ENCODE measurements at regions not wholly inside any gene's neighbourhood (a gene's known extent, or its start where the extent isn't known, plus 50 kb on each side); places are given as distances from the start of the nearest gene placed in this dataset.
"Not testable (repeated sequence)": the region's sequence is repeated elsewhere in the genome, so short reads cannot be mapped to it uniquely, and the experiment has no call there.

- TF ChIP-seq CTCF (IDR thresholded peaks at IDR 0.05; ENCODE audit: insufficient read depth, low read length); POLR2AphosphoS5 (IDR thresholded peaks at IDR 0.05; ENCODE audit: low read depth): not testable (repeated sequence)
Measured at GRCh38 chr11:80699406-80700177, 1258.8 kb upstream of the TENM4 start.

Measured in HL-60 (cell line).